Testis (tissue), 2 donors: ENCODE measurements at regions not wholly inside any gene's neighbourhood (a gene's known extent, or its start where the extent isn't known, plus 50 kb on each side); places are given as distances from the start of the nearest gene placed in this dataset.

Source experiments
- DNase-seq: peaks from one replicate; pipeline ENCODE4 v3.0.0-alpha.2; 2019
- H3K27ac ChIP-seq, 2 donors: fragments of 200-600 bp; sonication (generic); one replicate each; pipeline ENCODE4 v1.5.1; 2019
- H3K27me3 ChIP-seq: fragments of 200-600 bp; sonication (generic); one replicate; pipeline ENCODE4 v1.5.1; 2019
- H3K36me3 ChIP-seq: fragments of 200-600 bp; sonication (generic); one replicate; pipeline ENCODE4 v1.5.1; 2017; ENCODE audit warnings: low read depth; ENCODE audit errors: missing control alignments
- H3K4me1 ChIP-seq: fragments of 200-600 bp; sonication (generic); one replicate; pipeline ENCODE4 v1.5.1; 2019
- H3K4me3 ChIP-seq, 2 donors: fragments of 200-600 bp; sonication (generic); one replicate each; pipeline ENCODE4 v1.5.1; 2017 to 2019
- H3K9me3 ChIP-seq: fragments of 200-600 bp; sonication (generic); one replicate; pipeline ENCODE4 v1.5.1; 2017
- CTCF ChIP-seq, 3 experiments: fragments of 450-650 bp in 2 of 3; fragments of 200-600 bp in 1 of 3; sonication (generic) in 1 of 3; IDR thresholded peaks; one replicate each; pipeline ENCODE4 v1.5.1; 2016 to 2019; ENCODE audit warnings: antibody characterized with exemption in 3 of 3, mild to moderate bottlenecking in 2 of 3, moderate library complexity in 1 of 3
- POLR2A ChIP-seq: fragments of 450-650 bp; IDR thresholded peaks from one replicate; pipeline ENCODE4 v1.6.1; 2017; ENCODE audit warnings: antibody characterized with exemption, mild to moderate bottlenecking, moderate library complexity
- WGBS, 2 donors: methylation state at CpG; one replicate each; pipeline ENCODE4 v1.1.5; 2018; 5-methylcytosine and 5-hydroxymethylcytosine counted together
- intact Hi-C: fragments of 100-400 bp; cut with DNase I; formaldehyde crosslinking; loops from one replicate; pipeline ENCODE4 v1.15.1; 2023; ENCODE audit warnings: low total_unique reads

GRCh38 chr11:44494785-44495184 is 70.7 kb upstream of the CD82 start:
- Histone ChIP-seq H3K36me3 (no peaks in the 10 kb centered on the region), H3K9me3 (no peaks in the 10 kb centered on the region), H3K4me3 (no peak overlapping the region), H3K27ac (no peak overlapping the region), H3K4me1 (peaks cover 3% of the 10 kb centered on the region), H3K27me3 (no peaks in the 10 kb centered on the region)
- WGBS, 2 donors: 95% methylated on average over 2 of the region's 2 CpGs
- DNase-seq: no peak
- TF ChIP-seq POLR2A (no peak), CTCF (IDR thresholded peaks at IDR 0.05) (no peak)
- intact Hi-C loops: no loop called here

GRCh38 chr11:44496391-44496790 is 69.1 kb upstream of the CD82 start:
- H3K27ac ChIP-seq: no peak overlapping the region
- no peak for TF ChIP-seq CTCF (IDR thresholded peaks at IDR 0.05)
- no peak for TF ChIP-seq POLR2A
- no peak for DNase-seq
- 91 to 99% methylated on average over 3 of the region's 3 CpGs for WGBS, 2 donors
- H3K27me3 ChIP-seq: no peaks in the 10 kb centered on the region
- H3K9me3 ChIP-seq: no peaks in the 10 kb centered on the region
- no peaks in the 10 kb centered on the region for H3K36me3 ChIP-seq
- H3K4me3 ChIP-seq: no peak overlapping the region
- intact Hi-C loops: no loop called here
- H3K4me1 ChIP-seq: peaks cover 3% of the 10 kb centered on the region

- DNase-seq: peak; percentile 28
- Histone ChIP-seq H3K4me3 (no peak overlapping the region), H3K9me3 (no peaks in the 10 kb centered on the region), H3K4me1 (peaks cover 3% of the 10 kb centered on the region), H3K27me3 (no peaks in the 10 kb centered on the region), H3K36me3 (no peaks in the 10 kb centered on the region), H3K27ac (no peak overlapping the region)
- WGBS, 2 donors: 40 to 43% methylated on average over 4 of the region's 4 CpGs
- TF ChIP-seq CTCF (IDR thresholded peaks at IDR 0.05): no peak
- no peak for TF ChIP-seq POLR2A
- intact Hi-C loops: no loop called here
These were observed 67.2 kb upstream of the CD82 start for GRCh38 chr11:44498089-44498871.

GRCh38 chr11:44502506-44502905 is 63.0 kb upstream of the CD82 start:
- Histone ChIP-seq H3K27me3 (no peaks in the 10 kb centered on the region), H3K27ac (no peak overlapping the region), H3K4me1 (peaks cover 5% of the 10 kb centered on the region), H3K9me3 (no peaks in the 10 kb centered on the region), H3K36me3 (no peaks in the 10 kb centered on the region), H3K4me3 (no peak overlapping the region)
- WGBS, 2 donors: 83 to 89% methylated on average over 6 of the region's 6 CpGs
- no peak for DNase-seq
- TF ChIP-seq CTCF (IDR thresholded peaks at IDR 0.05) (no peak), POLR2A (no peak)
- intact Hi-C loops: no loop called here

- Histone ChIP-seq H3K4me3 (no peak overlapping the region), H3K4me1 (peaks cover 5% of the 10 kb centered on the region), H3K36me3 (no peaks in the 10 kb centered on the region), H3K27me3 (no peaks in the 10 kb centered on the region), H3K9me3 (no peaks in the 10 kb centered on the region), H3K27ac (no peak overlapping the region)
- DNase-seq: peak; percentile 50
- 61 to 65% methylated on average over 5 of the region's 5 CpGs for WGBS, 2 donors
- intact Hi-C loops: no loop called here
- TF ChIP-seq CTCF (IDR thresholded peaks at IDR 0.05) (no peak), POLR2A (no peak)
These were observed 59.8 kb upstream of the CD82 start for GRCh38 chr11:44505581-44506054.
